Skeletal muscle tissue (tissue), 3 donors: ENCODE measurements at regions not wholly inside any gene's neighbourhood (a gene's known extent, or its start where the extent isn't known, plus 50 kb on each side); places are given as distances from the start of the nearest gene placed in this dataset.

Experiments
- H3K27ac ChIP-seq: one replicate; pipeline ENCODE4 v1.7.0; 2013; ENCODE audit warnings: mild to moderate bottlenecking, low read depth, low read length, inconsistent platforms
- H3K27me3 ChIP-seq, 3 donors: one replicate each; pipeline ENCODE4 v1.7.0; 2013; ENCODE audit warnings: low read length in 3 of 3; ENCODE audit not compliant: control insufficient read depth in 3 of 3, insufficient read depth in 3 of 3
- H3K36me3 ChIP-seq, 3 donors: one replicate each; pipeline ENCODE4 v1.7.0; 2013; ENCODE audit warnings: low read length in 3 of 3; ENCODE audit not compliant: control insufficient read depth in 3 of 3, insufficient read depth in 3 of 3
- H3K4me1 ChIP-seq, 3 donors: one replicate each; pipeline ENCODE4 v1.7.0; 2013; ENCODE audit warnings: low read length in 3 of 3, mild to moderate bottlenecking in 3 of 3; ENCODE audit not compliant: control insufficient read depth in 3 of 3, insufficient read depth in 3 of 3
- H3K4me3 ChIP-seq, 3 donors: one replicate each; pipeline ENCODE4 v1.7.0; 2013; ENCODE audit warnings: low read length in 3 of 3
- H3K9ac ChIP-seq, 3 donors: one replicate each; pipeline ENCODE4 v1.7.0; 2013; ENCODE audit warnings: low read length in 3 of 3, mild to moderate bottlenecking in 3 of 3, moderate library complexity in 2 of 3, low read depth in 1 of 3
- H3K9me3 ChIP-seq, 3 donors: one replicate each; pipeline ENCODE4 v1.7.0; 2013; ENCODE audit warnings: low read length in 3 of 3; ENCODE audit not compliant: control insufficient read depth in 3 of 3
- donor health status: Osteomylitis.

- H3K27ac ChIP-seq = no peak overlapping the region
- H3K9ac ChIP-seq = no peak overlapping the region
- H3K36me3 ChIP-seq = no peaks in the 10 kb centered on the region
- no peaks in the 10 kb centered on the region for H3K4me1 ChIP-seq
- peaks cover 0 to 2% (median 0%) of the 10 kb centered on the region in 3 donors for H3K27me3 ChIP-seq
- peaks cover 0 to 2% (median 0%) of the 10 kb centered on the region in 3 donors for H3K9me3 ChIP-seq
- H3K4me3 ChIP-seq = no peak overlapping the region
These were observed 649.0 kb upstream of the HS6ST1 start for GRCh38 chr2:128967646-128968045.

GRCh38 chr2:128969374-128969773 is 650.7 kb upstream of the HS6ST1 start:
- H3K27ac ChIP-seq = no peak overlapping the region

GRCh38 chr2:128970332-128971116 is 651.9 kb upstream of the HS6ST1 start:
- Histone ChIP-seq H3K27ac (no peak overlapping the region), H3K4me3 (no peak overlapping the region), H3K36me3 (no peaks in the 10 kb centered on the region), H3K27me3 (peaks cover 0 to 2% (median 0%) of the 10 kb centered on the region in 3 donors), H3K9me3 (no peaks in the 10 kb centered on the region), H3K9ac (no peak overlapping the region), H3K4me1 (no peaks in the 10 kb centered on the region)

More at GRCh38 chr2:128969374-128969773, 650.7 kb upstream of the HS6ST1 start:
- Histone ChIP-seq H3K9me3 (no peaks in the 10 kb centered on the region), H3K36me3 (no peaks in the 10 kb centered on the region), H3K27me3 (peaks cover 0 to 2% (median 0%) of the 10 kb centered on the region in 3 donors), H3K4me3 (no peak overlapping the region), H3K4me1 (no peaks in the 10 kb centered on the region), H3K9ac (no peak overlapping the region)

GRCh38 chr2:128973566-128973965 is 654.9 kb upstream of the HS6ST1 start:
- peaks cover 0 to 2% (median 0%) of the 10 kb centered on the region in 3 donors for H3K27me3 ChIP-seq
- H3K4me1 ChIP-seq = no peaks in the 10 kb centered on the region
- H3K9me3 ChIP-seq = no peaks in the 10 kb centered on the region
- no peak overlapping the region for H3K4me3 ChIP-seq
- H3K36me3 ChIP-seq = no peaks in the 10 kb centered on the region
- no peak overlapping the region for H3K9ac ChIP-seq
- H3K27ac ChIP-seq = no peak overlapping the region

- Histone ChIP-seq H3K9me3 (no peaks in the 10 kb centered on the region), H3K4me1 (no peaks in the 10 kb centered on the region), H3K36me3 (no peaks in the 10 kb centered on the region), H3K4me3 (no peak overlapping the region), H3K27me3 (no peaks in the 10 kb centered on the region), H3K27ac (no peak overlapping the region), H3K9ac (no peak overlapping the region)
These were observed 659.5 kb upstream of the HS6ST1 start for GRCh38 chr2:128978212-128978611.

- H3K9ac ChIP-seq = no peak overlapping the region
- no peak overlapping the region for H3K27ac ChIP-seq
- no peaks in the 10 kb centered on the region for H3K36me3 ChIP-seq
- H3K9me3 ChIP-seq = no peaks in the 10 kb centered on the region
- H3K27me3 ChIP-seq = no peaks in the 10 kb centered on the region
- no peak overlapping the region for H3K4me3 ChIP-seq
- no peaks in the 10 kb centered on the region for H3K4me1 ChIP-seq
These were observed 660.5 kb upstream of the HS6ST1 start for GRCh38 chr2:128979182-128979581.

- no peaks in the 10 kb centered on the region for H3K36me3 ChIP-seq
- no peaks in the 10 kb centered on the region for H3K9me3 ChIP-seq
- no peaks in the 10 kb centered on the region for H3K27me3 ChIP-seq
- H3K27ac ChIP-seq = no peak overlapping the region
- no peak overlapping the region for H3K9ac ChIP-seq
- H3K4me3 ChIP-seq = no peak overlapping the region
- no peaks in the 10 kb centered on the region for H3K4me1 ChIP-seq
These were observed 661.8 kb upstream of the HS6ST1 start for GRCh38 chr2:128980475-128980874.

- Histone ChIP-seq H3K36me3 (no peaks in the 10 kb centered on the region), H3K4me3 (no peak overlapping the region), H3K9ac (no peak overlapping the region), H3K27ac (no peak overlapping the region), H3K27me3 (no peaks in the 10 kb centered on the region), H3K9me3 (no peaks in the 10 kb centered on the region), H3K4me1 (no peaks in the 10 kb centered on the region)
These were observed 662.7 kb upstream of the HS6ST1 start for GRCh38 chr2:128981353-128981752.

GRCh38 chr2:128982001-128982400 is 663.3 kb upstream of the HS6ST1 start:
- H3K36me3 ChIP-seq = no peaks in the 10 kb centered on the region
- no peaks in the 10 kb centered on the region for H3K27me3 ChIP-seq
- H3K27ac ChIP-seq = no peak overlapping the region
- no peak overlapping the region for H3K4me3 ChIP-seq
- no peaks in the 10 kb centered on the region for H3K9me3 ChIP-seq
- H3K4me1 ChIP-seq = no peaks in the 10 kb centered on the region
- H3K9ac ChIP-seq = no peak overlapping the region

GRCh38 chr2:128982670-128983069 is 664.0 kb upstream of the HS6ST1 start:
- no peak overlapping the region for H3K27ac ChIP-seq
- no peaks in the 10 kb centered on the region for H3K36me3 ChIP-seq
- no peaks in the 10 kb centered on the region for H3K27me3 ChIP-seq
- H3K4me1 ChIP-seq = no peaks in the 10 kb centered on the region
- H3K4me3 ChIP-seq = no peak overlapping the region
- no peak overlapping the region for H3K9ac ChIP-seq
- H3K9me3 ChIP-seq = no peaks in the 10 kb centered on the region
